HEK293 (cell line): ENCODE measurements at regions not wholly inside any gene's neighbourhood (a gene's known extent, or its start where the extent isn't known, plus 50 kb on each side); places are given as distances from the start of the nearest gene placed in this dataset.

Experiments
- CTCF ChIA-PET: fragments of 350-600 bp; formaldehyde crosslinking; extraction: SDS; loops from one replicate; lab custom pipeline; 2021; ENCODE audit warnings: antibody characterized with exemption; lab: Yijun Ruan, JAX
- POLR2A ChIA-PET: fragments of 300-600 bp; formaldehyde crosslinking; extraction: SDS; loops from one replicate; lab custom pipeline; 2020; ENCODE audit warnings: antibody characterized with exemption, inconsistent platforms; lab: Yijun Ruan, JAX
- H3K27ac ChIP-seq: fragments of 200-500 bp; sonication (Bioruptor generic); 2 replicates; pipeline ENCODE4 v1.5.1; 2014; ENCODE audit warnings: low read depth, low read length, control low read depth, inconsistent platforms; ENCODE audit errors: extremely low read depth
- H3K36me3 ChIP-seq, 2 experiments: fragments of 200-500 bp in 1 of 2; sonication (Bioruptor generic) in 1 of 2; 1 replicate in 1 of 2; 2 replicates in 1 of 2; pipeline ENCODE4 v1.5.1; 2014 to 2017; ENCODE audit warnings: inconsistent platforms in 2 of 2, low read length in 2 of 2; ENCODE audit not compliant: control insufficient read depth in 2 of 2, insufficient read depth in 1 of 2
- H3K4me1 ChIP-seq: fragments of 200-500 bp; sonication (Bioruptor generic); 2 replicates; pipeline ENCODE4 v1.5.1; 2014; ENCODE audit warnings: mild to moderate bottlenecking, low read length, inconsistent platforms; ENCODE audit not compliant: control insufficient read depth, insufficient read depth
- H3K4me3 ChIP-seq: 2 replicates; pipeline ENCODE4 v1.5.1; 2011; ENCODE audit warnings: low read depth, mild to moderate bottlenecking, control low read depth, low read length, moderate library complexity
- H3K9me3 ChIP-seq: fragments of 200-500 bp; sonication (Bioruptor generic); 2 replicates; pipeline ENCODE4 v1.5.1; 2014; ENCODE audit warnings: low read depth, low read length, inconsistent platforms; ENCODE audit not compliant: control insufficient read depth, insufficient read depth
- BCL11B ChIP-seq: fragments of 450-650 bp; formaldehyde crosslinking; IDR thresholded peaks from 2 replicates; pipeline ENCODE4 v1.5.1; 2016; ENCODE audit warnings: low read depth, missing biosample characterization, missing genetic modification characterization
- HOXA7 ChIP-seq: sonication (generic); formaldehyde crosslinking; IDR thresholded peaks from 2 replicates; pipeline ENCODE4 v1.8.1; 2022; ENCODE audit warnings: missing genetic modification reagents, borderline replicate concordance
- KLF9 ChIP-seq: fragments of 450-650 bp; formaldehyde crosslinking; IDR thresholded peaks from 2 replicates; pipeline ENCODE4 v1.5.1; 2016; ENCODE audit warnings: missing biosample characterization, missing genetic modification characterization, low read depth
- MEIS1 ChIP-seq: sonication (generic); formaldehyde crosslinking; IDR thresholded peaks from 2 replicates; pipeline ENCODE4 v1.8.1; 2022; ENCODE audit warnings: missing genetic modification reagents, mild to moderate bottlenecking, borderline replicate concordance
- ZBTB48 ChIP-seq: fragments of 450-650 bp; formaldehyde crosslinking; IDR thresholded peaks from 2 replicates; pipeline ENCODE4 v1.5.1; 2016; ENCODE audit warnings: missing biosample characterization, missing genetic modification characterization
- ZNF133 ChIP-seq: fragments of 450-650 bp; formaldehyde crosslinking; IDR thresholded peaks from 2 replicates; pipeline ENCODE4 v1.5.1; 2016; ENCODE audit warnings: missing biosample characterization, missing genetic modification characterization
- ZNF175 ChIP-seq: fragments of 450-650 bp; formaldehyde crosslinking; IDR thresholded peaks from 2 replicates; pipeline ENCODE4 v1.5.1; 2016; ENCODE audit warnings: missing biosample characterization, missing genetic modification characterization
- ZNF221 ChIP-seq: fragments of 450-650 bp; formaldehyde crosslinking; IDR thresholded peaks from 2 replicates; pipeline ENCODE4 v1.5.1; 2017; ENCODE audit warnings: missing biosample characterization, missing genetic modification characterization, borderline replicate concordance
- ZNF341 ChIP-seq: fragments of 450-650 bp; formaldehyde crosslinking; IDR thresholded peaks from 2 replicates; pipeline ENCODE4; 2016; ENCODE audit warnings: low read depth, missing biosample characterization, missing genetic modification characterization
- ZNF423 ChIP-seq: fragments of 450-650 bp; formaldehyde crosslinking; IDR thresholded peaks from 2 replicates; pipeline ENCODE4 v1.5.1; 2016; ENCODE audit warnings: missing biosample characterization, missing genetic modification characterization
- ZNF529 ChIP-seq: fragments of 450-650 bp; formaldehyde crosslinking; IDR thresholded peaks from 2 replicates; pipeline ENCODE4 v1.5.1; 2017; ENCODE audit warnings: missing genetic modification characterization, missing biosample characterization; ENCODE audit not compliant: insufficient replicate concordance
- ZNF596 ChIP-seq: fragments of 450-650 bp; IDR thresholded peaks from 2 replicates; pipeline ENCODE4 v1.5.0; 2018; ENCODE audit warnings: missing biosample characterization, mild to moderate bottlenecking, missing genetic modification characterization, moderate library complexity
- ZNF785 ChIP-seq: fragments of 450-650 bp; formaldehyde crosslinking; IDR thresholded peaks from 2 replicates; pipeline ENCODE4 v1.5.1; 2016; ENCODE audit warnings: missing biosample characterization, missing genetic modification characterization
- ZNF837 ChIP-seq: fragments of 450-650 bp; formaldehyde crosslinking; IDR thresholded peaks from 2 replicates; pipeline ENCODE4 v1.5.1; 2016; ENCODE audit warnings: missing biosample characterization, missing genetic modification characterization
- TF ChIP-seq, protein P1 (sequence below): sonication (generic); formaldehyde crosslinking; IDR thresholded peaks from 2 replicates; pipeline ENCODE4 v1.8.1; 2022; ENCODE audit warnings: mild to moderate bottlenecking, moderate library complexity, missing genetic modification reagents
- TF ChIP-seq, protein P2 (sequence below): fragments of 450-650 bp; formaldehyde crosslinking; IDR thresholded peaks from 2 replicates; pipeline ENCODE4 v1.5.1; 2016; ENCODE audit warnings: missing biosample characterization, missing genetic modification characterization
- TF ChIP-seq, protein P3 (sequence below): fragments of 450-650 bp; formaldehyde crosslinking; IDR thresholded peaks from 2 replicates; pipeline ENCODE4 v1.5.1; 2016; ENCODE audit warnings: missing biosample characterization, missing genetic modification characterization, low read depth
- TF ChIP-seq, protein P4 (sequence below): fragments of 450-650 bp; formaldehyde crosslinking; IDR thresholded peaks from 2 replicates; pipeline ENCODE4 v1.5.1; 2016; ENCODE audit warnings: missing biosample characterization, missing genetic modification characterization
- TF ChIP-seq, protein P5 (sequence below): fragments of 450-650 bp; formaldehyde crosslinking; IDR thresholded peaks from 2 replicates; pipeline ENCODE4 v1.5.1; 2016; ENCODE audit warnings: missing biosample characterization, missing genetic modification characterization

DNA sequence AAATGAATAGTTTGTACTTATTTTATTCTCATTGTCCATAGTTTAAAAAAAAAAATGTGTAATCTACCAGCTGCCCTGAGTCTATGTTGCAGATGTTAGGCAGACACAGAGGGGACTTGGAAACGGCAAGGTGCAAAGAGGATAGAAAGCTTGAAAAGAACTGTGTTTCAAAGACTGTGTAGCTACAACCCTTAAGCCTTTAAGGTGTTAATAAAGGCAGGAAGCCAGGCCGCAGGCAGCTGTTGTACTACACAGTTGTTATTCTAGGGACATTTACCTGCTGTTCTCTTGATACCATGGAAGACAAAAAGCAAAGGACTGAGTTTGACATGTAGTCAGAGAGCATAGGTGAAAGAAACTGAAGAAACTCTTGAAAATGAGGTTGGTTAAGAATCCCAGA lies 440.0 kb downstream of the TUSC7 start:
- CTCF ChIA-PET = no interaction called here
- no peak overlapping the region for H3K27ac ChIP-seq
- no peaks in the 10 kb centered on the region for H3K4me1 ChIP-seq
- no peak overlapping the region for H3K4me3 ChIP-seq
- TF ChIP-seq, protein P1, sequence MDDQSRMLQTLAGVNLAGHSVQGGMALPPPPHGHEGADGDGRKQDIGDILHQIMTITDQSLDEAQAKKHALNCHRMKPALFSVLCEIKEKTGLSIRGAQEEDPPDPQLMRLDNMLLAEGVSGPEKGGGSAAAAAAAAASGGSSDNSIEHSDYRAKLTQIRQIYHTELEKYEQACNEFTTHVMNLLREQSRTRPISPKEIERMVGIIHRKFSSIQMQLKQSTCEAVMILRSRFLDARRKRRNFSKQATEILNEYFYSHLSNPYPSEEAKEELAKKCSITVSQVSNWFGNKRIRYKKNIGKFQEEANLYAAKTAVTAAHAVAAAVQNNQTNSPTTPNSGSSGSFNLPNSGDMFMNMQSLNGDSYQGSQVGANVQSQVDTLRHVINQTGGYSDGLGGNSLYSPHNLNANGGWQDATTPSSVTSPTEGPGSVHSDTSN (CRISPR knock-in tag) = no peak
- no peak for TF ChIP-seq ZNF529 (tag by site-specific recombination)
- TF ChIP-seq ZNF133 = no peak
- TF ChIP-seq ZNF423 (tag by site-specific recombination) = no peak
- TF ChIP-seq, protein P2, sequence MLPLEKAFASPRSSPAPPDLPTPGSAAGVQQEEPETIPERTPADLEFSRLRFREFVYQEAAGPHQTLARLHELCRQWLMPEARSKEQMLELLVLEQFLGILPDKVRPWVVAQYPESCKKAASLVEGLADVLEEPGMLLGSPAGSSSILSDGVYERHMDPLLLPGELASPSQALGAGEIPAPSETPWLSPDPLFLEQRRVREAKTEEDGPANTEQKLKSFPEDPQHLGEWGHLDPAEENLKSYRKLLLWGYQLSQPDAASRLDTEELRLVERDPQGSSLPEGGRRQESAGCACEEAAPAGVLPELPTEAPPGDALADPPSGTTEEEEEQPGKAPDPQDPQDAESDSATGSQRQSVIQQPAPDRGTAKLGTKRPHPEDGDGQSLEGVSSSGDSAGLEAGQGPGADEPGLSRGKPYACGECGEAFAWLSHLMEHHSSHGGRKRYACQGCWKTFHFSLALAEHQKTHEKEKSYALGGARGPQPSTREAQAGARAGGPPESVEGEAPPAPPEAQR (tag by site-specific recombination) = no peak
- no peak for TF ChIP-seq ZBTB48 (tag by site-specific recombination)
- TF ChIP-seq ZNF596 (tag by site-specific recombination) = no peak
- no peak for TF ChIP-seq ZNF341 (tag by site-specific recombination)
- no peak for TF ChIP-seq MEIS1 (CRISPR knock-in tag)
- no peak for TF ChIP-seq KLF9
- no peaks in the 10 kb centered on the region for H3K36me3 ChIP-seq
- no peaks in the 10 kb centered on the region for H3K9me3 ChIP-seq
- POLR2A ChIA-PET = no interaction called here

DNA sequence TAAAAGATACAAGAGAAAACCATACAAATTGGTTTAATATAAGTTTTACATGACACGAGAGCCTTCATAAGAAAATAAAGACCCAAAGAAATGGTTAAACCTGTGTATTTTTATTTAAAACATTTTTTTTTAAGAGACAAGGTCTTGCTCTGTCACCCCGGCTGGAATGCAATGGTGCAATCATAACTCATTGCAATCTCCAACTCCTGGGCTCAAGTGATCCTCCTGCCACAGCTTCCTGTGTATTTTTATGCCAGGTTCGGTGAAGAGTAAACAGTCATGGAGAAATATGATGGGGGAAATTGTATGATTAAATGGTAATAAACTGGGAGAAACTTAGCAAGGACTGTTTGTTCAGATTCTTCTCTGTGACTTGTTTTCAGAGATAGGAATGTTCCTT lies 441.0 kb downstream of the TUSC7 start:
- Histone ChIP-seq H3K27ac (no peak overlapping the region), H3K36me3 (no peaks in the 10 kb centered on the region), H3K9me3 (no peaks in the 10 kb centered on the region), H3K4me3 (no peak overlapping the region), H3K4me1 (no peaks in the 10 kb centered on the region)
- ChIA-PET POLR2A (no interaction called here), CTCF (no interaction called here)
- TF ChIP-seq HOXA7 = no peak
- no peak for TF ChIP-seq ZNF175
- TF ChIP-seq, protein P3, sequence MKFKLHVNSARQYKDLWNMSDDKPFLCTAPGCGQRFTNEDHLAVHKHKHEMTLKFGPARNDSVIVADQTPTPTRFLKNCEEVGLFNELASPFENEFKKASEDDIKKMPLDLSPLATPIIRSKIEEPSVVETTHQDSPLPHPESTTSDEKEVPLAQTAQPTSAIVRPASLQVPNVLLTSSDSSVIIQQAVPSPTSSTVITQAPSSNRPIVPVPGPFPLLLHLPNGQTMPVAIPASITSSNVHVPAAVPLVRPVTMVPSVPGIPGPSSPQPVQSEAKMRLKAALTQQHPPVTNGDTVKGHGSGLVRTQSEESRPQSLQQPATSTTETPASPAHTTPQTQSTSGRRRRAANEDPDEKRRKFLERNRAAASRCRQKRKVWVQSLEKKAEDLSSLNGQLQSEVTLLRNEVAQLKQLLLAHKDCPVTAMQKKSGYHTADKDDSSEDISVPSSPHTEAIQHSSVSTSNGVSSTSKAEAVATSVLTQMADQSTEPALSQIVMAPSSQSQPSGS (tag by site-specific recombination) = no peak
- TF ChIP-seq ZNF785 (tag by site-specific recombination) = no peak
- no peak for TF ChIP-seq ZNF837
- TF ChIP-seq BCL11B = no peak
- TF ChIP-seq, protein P4, sequence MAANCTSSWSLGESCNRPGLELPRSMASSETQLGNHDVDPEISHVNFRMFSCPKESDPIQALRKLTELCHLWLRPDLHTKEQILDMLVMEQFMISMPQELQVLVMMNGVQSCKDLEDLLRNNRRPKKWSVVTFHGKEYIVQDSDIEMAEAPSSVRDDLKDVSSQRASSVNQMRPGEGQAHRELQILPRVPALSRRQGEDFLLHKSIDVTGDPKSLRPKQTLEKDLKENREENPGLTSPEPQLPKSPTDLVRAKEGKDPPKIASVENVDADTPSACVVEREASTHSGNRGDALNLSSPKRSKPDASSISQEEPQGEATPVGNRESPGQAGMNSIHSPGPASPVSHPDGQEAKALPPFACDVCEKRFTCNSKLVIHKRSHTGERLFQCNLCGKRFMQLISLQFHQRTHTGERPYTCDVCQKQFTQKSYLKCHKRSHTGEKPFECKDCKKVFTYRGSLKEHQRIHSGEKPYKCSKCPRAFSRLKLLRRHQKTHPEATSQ (tag by site-specific recombination) = no peak
- TF ChIP-seq, protein P5, sequence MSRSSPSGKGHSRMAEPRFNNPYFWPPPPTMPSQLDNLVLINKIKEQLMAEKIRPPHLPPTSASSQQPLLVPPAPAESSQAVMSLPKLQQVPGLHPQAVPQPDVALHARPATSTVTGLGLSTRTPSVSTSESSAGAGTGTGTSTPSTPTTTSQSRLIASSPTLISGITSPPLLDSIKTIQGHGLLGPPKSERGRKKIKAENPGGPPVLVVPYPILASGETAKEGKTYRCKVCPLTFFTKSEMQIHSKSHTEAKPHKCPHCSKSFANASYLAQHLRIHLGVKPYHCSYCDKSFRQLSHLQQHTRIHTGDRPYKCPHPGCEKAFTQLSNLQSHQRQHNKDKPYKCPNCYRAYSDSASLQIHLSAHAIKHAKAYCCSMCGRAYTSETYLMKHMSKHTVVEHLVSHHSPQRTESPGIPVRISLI (tag by site-specific recombination) = no peak
- TF ChIP-seq ZNF221 (tag by site-specific recombination) = no peak
